Astrocyte of the cerebellum (primary cell): ENCODE measurements at regions not wholly inside any gene's neighbourhood (a gene's known extent, or its start where the extent isn't known, plus 50 kb on each side); places are given as distances from the start of the nearest gene placed in this dataset.

ENCODE experiments used
- DNase-seq: peaks from one replicate; pipeline ENCODE4 v3.0.0-alpha.2; 2011; ENCODE audit warnings: low read depth
- H3K4me3 ChIP-seq: 2 replicates; pipeline ENCODE4 v1.5.1; 2011; ENCODE audit warnings: mild to moderate bottlenecking, low read depth, low read length, moderate library complexity
- in situ Hi-C: cut with HindIII; loops from 2 replicates; pipeline ENCODE4 v1.10.0; 2017; ENCODE audit warnings: low sequenced_read_pairs
- TF ChIP-seq, protein P1 (sequence below): IDR thresholded peaks from 2 replicates; pipeline ENCODE4 v1.5.1; 2012; ENCODE audit warnings: low read length, low read depth, moderate library complexity, mild to moderate bottlenecking; ENCODE audit errors: missing control alignments

DNA sequence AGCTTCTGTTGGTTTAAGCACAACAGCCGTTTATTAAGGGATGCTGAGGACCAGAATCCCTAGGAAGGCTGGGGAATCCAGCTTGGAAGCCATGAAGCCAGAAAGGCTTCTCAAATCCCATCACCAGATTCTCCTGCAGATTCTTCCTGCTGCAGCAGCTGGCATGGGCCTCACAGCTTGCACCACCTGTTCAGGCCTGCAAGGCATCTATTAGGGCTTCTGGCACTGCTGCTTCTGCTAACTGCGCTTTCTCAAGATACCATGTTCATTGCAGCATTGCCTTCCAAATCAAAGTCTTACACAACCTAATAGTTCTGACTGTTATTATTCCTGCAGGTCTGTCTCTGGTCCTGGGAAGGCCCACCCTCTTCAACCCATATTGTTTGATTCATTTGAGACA, 51.2 kb upstream of the ZNF366 start:
- in situ Hi-C loops: no loop called here
- H3K4me3 ChIP-seq: no peak overlapping the region
- TF ChIP-seq, protein P1, sequence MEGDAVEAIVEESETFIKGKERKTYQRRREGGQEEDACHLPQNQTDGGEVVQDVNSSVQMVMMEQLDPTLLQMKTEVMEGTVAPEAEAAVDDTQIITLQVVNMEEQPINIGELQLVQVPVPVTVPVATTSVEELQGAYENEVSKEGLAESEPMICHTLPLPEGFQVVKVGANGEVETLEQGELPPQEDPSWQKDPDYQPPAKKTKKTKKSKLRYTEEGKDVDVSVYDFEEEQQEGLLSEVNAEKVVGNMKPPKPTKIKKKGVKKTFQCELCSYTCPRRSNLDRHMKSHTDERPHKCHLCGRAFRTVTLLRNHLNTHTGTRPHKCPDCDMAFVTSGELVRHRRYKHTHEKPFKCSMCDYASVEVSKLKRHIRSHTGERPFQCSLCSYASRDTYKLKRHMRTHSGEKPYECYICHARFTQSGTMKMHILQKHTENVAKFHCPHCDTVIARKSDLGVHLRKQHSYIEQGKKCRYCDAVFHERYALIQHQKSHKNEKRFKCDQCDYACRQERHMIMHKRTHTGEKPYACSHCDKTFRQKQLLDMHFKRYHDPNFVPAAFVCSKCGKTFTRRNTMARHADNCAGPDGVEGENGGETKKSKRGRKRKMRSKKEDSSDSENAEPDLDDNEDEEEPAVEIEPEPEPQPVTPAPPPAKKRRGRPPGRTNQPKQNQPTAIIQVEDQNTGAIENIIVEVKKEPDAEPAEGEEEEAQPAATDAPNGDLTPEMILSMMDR: no peak

DNA sequence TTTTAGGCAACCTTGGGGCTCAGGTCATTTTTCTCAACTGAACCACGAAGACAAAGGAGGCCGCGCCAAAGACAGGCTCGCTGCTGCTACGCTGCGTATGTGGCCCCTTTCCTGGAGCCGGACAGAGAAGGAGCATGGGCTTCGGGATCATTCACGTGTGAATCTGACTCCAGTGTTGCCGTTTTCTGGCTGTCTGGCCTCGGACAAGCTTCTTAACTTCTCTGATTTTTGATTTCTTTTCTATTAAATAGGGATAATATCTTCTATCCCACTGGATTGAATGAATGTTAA, 50.8 kb upstream of the ZNF366 start:
- no peak overlapping the region for H3K4me3 ChIP-seq
- in situ Hi-C loops: no loop called here
- TF ChIP-seq, protein P1: no peak

More for the DNA sequence above, 51.2 kb upstream of the ZNF366 start:
- DNase-seq: no peak

DNA sequence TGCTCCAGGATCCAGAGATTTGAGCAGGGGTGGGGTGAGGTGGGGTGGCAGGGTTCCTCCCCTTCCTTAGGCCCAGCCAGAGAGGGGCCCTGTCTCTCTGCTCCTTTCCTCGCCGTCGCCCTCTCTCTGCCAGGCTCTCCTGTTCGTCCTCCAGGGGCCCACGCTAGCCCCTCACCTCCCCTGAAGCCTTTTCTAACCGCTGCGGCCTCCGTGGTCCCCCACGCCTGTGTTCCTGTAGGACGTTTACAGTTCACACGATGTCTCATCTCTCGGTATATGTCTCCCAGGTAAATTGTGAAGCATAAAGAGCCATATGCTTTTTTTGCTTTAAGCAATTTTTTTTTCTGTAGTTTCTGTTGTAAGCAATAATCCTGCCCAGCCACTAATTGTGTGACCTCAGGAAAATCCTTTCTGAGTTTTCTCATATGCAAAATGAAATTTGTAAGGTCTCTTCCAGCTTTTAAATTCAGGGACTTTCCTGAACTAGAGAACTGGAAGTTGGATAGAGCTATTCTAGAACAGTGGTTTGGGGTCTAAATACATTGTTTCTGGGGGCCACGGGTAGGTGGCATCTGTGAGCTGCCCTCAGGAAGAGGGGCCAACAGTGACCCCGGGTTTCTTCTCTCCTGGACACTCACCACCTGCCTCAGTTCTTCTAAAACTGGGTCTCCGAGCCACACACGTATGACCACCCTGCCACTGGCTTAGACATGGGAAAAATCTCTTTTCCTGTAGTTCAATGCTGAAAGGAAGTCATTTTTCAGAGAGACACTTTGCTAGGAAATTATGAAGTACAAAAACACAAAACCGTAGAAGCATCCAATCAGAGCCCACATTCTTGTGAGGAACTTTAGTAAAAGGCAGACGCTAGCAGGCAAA, 50.2 kb upstream of the ZNF366 start:
- DNase-seq: no peak
- H3K4me3 ChIP-seq: no peak overlapping the region
- in situ Hi-C loops: no loop called here
- TF ChIP-seq, protein P1: no peak

More for the DNA sequence above, 50.8 kb upstream of the ZNF366 start:
- no peak for DNase-seq
